HG02885 (cell line): ENCODE measurements at regions not wholly inside any gene's neighbourhood (a gene's known extent, or its start where the extent isn't known, plus 50 kb on each side); places are given as distances from the start of the nearest gene placed in this dataset.

Experiments
- ATAC-seq: cut with Tn5 transposase; IDR thresholded peaks from one replicate; pipeline ENCODE4 v1.9.1; 2021; ENCODE audit warnings: mild to moderate bottlenecking; ENCODE audit not compliant: unreplicated experiment, poor library complexity

GRCh38 chr2:128521482-128521881 is 202.8 kb upstream of the HS6ST1 start:
- ATAC-seq: no peak

- ATAC-seq: no peak
These were observed 204.2 kb upstream of the HS6ST1 start for GRCh38 chr2:128522829-128523228.

- ATAC-seq: no peak
These were observed 204.8 kb upstream of the HS6ST1 start for GRCh38 chr2:128523457-128523856.

GRCh38 chr2:128524183-128524582 is 205.5 kb upstream of the HS6ST1 start:
- no peak for ATAC-seq

GRCh38 chr2:128525653-128526052 is 207.0 kb upstream of the HS6ST1 start:
- no peak for ATAC-seq

GRCh38 chr2:128526455-128526976 is 207.8 kb upstream of the HS6ST1 start:
- ATAC-seq: no peak

GRCh38 chr2:128528133-128528532 is 209.5 kb upstream of the HS6ST1 start:
- no peak for ATAC-seq

- no peak for ATAC-seq
These were observed 211.4 kb upstream of the HS6ST1 start for GRCh38 chr2:128530025-128530573.

GRCh38 chr2:128531856-128532255 is 213.2 kb upstream of the HS6ST1 start:
- no peak for ATAC-seq

GRCh38 chr2:128533101-128533500 is 214.4 kb upstream of the HS6ST1 start:
- no peak for ATAC-seq

GRCh38 chr2:128534688-128535392 is 216.2 kb upstream of the HS6ST1 start:
- no peak for ATAC-seq

GRCh38 chr2:128535953-128536352 is 217.3 kb upstream of the HS6ST1 start:
- no peak for ATAC-seq

- ATAC-seq: no peak
These were observed 218.4 kb upstream of the HS6ST1 start for GRCh38 chr2:128536925-128537620.

- no peak for ATAC-seq
These were observed 219.0 kb upstream of the HS6ST1 start for GRCh38 chr2:128537646-128538045.

GRCh38 chr2:128538396-128538795 is 219.7 kb upstream of the HS6ST1 start:
- no peak for ATAC-seq

- ATAC-seq: no peak
These were observed 222.0 kb upstream of the HS6ST1 start for GRCh38 chr2:128540670-128541069.

- ATAC-seq: no peak
These were observed 222.8 kb upstream of the HS6ST1 start for GRCh38 chr2:128541448-128541847.

- ATAC-seq: no peak
These were observed 224.4 kb upstream of the HS6ST1 start for GRCh38 chr2:128543036-128543435.

- no peak for ATAC-seq
These were observed 225.0 kb upstream of the HS6ST1 start for GRCh38 chr2:128543646-128544045.

- no peak for ATAC-seq
These were observed 225.8 kb upstream of the HS6ST1 start for GRCh38 chr2:128544321-128545037.

- ATAC-seq: no peak
These were observed 226.4 kb upstream of the HS6ST1 start for GRCh38 chr2:128545085-128545484.
